T-cell (primary cell): ENCODE measurements at regions not wholly inside any gene's neighbourhood (a gene's known extent, or its start where the extent isn't known, plus 50 kb on each side); places are given as distances from the start of the nearest gene placed in this dataset.
"Not testable (repeated sequence)": the region's sequence is repeated elsewhere in the genome, so short reads cannot be mapped to it uniquely, and the experiment has no call there.

Experiments
- ATAC-seq, 4 experiments: fragments of 200-7000 bp in 3 of 4; fragments of 150-1000 bp in 1 of 4; cut with Tn5 transposase; replicated peaks in 1 of 4; 1 replicate in 3 of 4; 2 replicates in 1 of 4; pipeline ENCODE4 v1.10.0; 2021; ENCODE audit warnings: moderate library complexity in 3 of 4, mild to moderate bottlenecking in 2 of 4, moderate number of reproducible peaks in 1 of 4
- CTCF ChIA-PET, 2 donors: fragments of 300-600 bp; sonication (Branson Sonifier 250); formaldehyde crosslinking; loops; one replicate each; lab custom pipeline; 2022; ENCODE audit warnings: antibody characterized with exemption in 2 of 2; lab: Charles Lee
- POLR2A ChIA-PET, 2 donors: fragments of 300-600 bp; sonication (Branson Sonifier 250); formaldehyde crosslinking; loops; one replicate each; lab custom pipeline; 2022; ENCODE audit warnings: antibody characterized with exemption in 2 of 2; lab: Charles Lee
- DNase-seq, 35 experiments: peaks; one replicate each; pipeline versions ENCODE4 v3.0.0 to v3.0.0-alpha.2; 2013 to 2023
- H3K27ac ChIP-seq: one replicate; pipeline ENCODE4 v1.5.1; 2013; ENCODE audit warnings: low read length
- H3K27me3 ChIP-seq, 2 experiments: replicated peaks in 1 of 2; 1 replicate in 1 of 2; 2 replicates in 1 of 2; pipeline versions ENCODE4 v1.6.1 to v1.7.0; 2013; ENCODE audit warnings: low read length in 1 of 2, mixed read lengths in 1 of 2; ENCODE audit not compliant: control insufficient read depth in 2 of 2, insufficient read depth in 2 of 2; ENCODE audit errors: extremely low read depth in 1 of 2
- H3K36me3 ChIP-seq, 2 donors: 1 replicate in 1 of 2; 2 replicates in 1 of 2; pipeline versions ENCODE4 v1.6.1 to v1.7.0; 2013; ENCODE audit warnings: low read length in 1 of 2; ENCODE audit not compliant: control insufficient read depth in 2 of 2, insufficient read depth in 1 of 2; ENCODE audit errors: extremely low read depth in 1 of 2
- H3K4me1 ChIP-seq, 2 experiments: 1 replicate in 1 of 2; 2 replicates in 1 of 2; pipeline versions ENCODE4 v1.6.1 to v1.7.0; 2013; ENCODE audit warnings: low read length in 2 of 2, mixed read lengths in 1 of 2; ENCODE audit not compliant: insufficient read depth in 2 of 2, control insufficient read depth in 1 of 2; ENCODE audit errors: extremely low read depth in 1 of 2
- H3K4me3 ChIP-seq, 2 donors: 1 replicate in 1 of 2; 2 replicates in 1 of 2; pipeline versions ENCODE4 v1.5.1 to v1.7.0; 2013; ENCODE audit warnings: mild to moderate bottlenecking in 2 of 2, low read length in 1 of 2, moderate library complexity in 1 of 2; ENCODE audit not compliant: control insufficient read depth in 1 of 2; ENCODE audit errors: extremely low read depth in 1 of 2
- H3K9me3 ChIP-seq: 2 replicates; pipeline ENCODE4 v1.7.0; 2013
- H3K27ac Mint-ChIP-seq, 2 donors: one replicate each; pipeline ENCODE4 v1.8.0; 2020 to 2021; ENCODE audit warnings: mild to moderate bottlenecking in 2 of 2, mixed read lengths in 2 of 2
- H3K27me3 Mint-ChIP-seq, 2 donors: one replicate each; pipeline ENCODE4 v1.8.0; 2021 to 2022; ENCODE audit warnings: mixed read lengths in 2 of 2
- H3K36me3 Mint-ChIP-seq: one replicate; pipeline ENCODE4 v1.8.0; 2021; ENCODE audit warnings: mixed read lengths
- H3K4me1 Mint-ChIP-seq, 3 donors: one replicate each; pipeline ENCODE4 v1.8.0; 2020 to 2022; ENCODE audit warnings: mixed read lengths in 3 of 3, mild to moderate bottlenecking in 1 of 3
- H3K4me3 Mint-ChIP-seq, 3 donors: one replicate each; pipeline ENCODE4 v1.8.0; 2020 to 2022; ENCODE audit warnings: mild to moderate bottlenecking in 3 of 3, mixed read lengths in 3 of 3, moderate library complexity in 3 of 3
- H3K9me3 Mint-ChIP-seq, 3 donors: one replicate each; pipeline ENCODE4 v1.8.0; 2020 to 2022; ENCODE audit warnings: mixed read lengths in 3 of 3
- WGBS: methylation state at CpG from one replicate; pipeline ENCODE4 v1.1.5; 2013; ENCODE audit warnings: missing lambda C conversion rate; ENCODE audit not compliant: insufficient coverage; 5-methylcytosine and 5-hydroxymethylcytosine counted together

DNA sequence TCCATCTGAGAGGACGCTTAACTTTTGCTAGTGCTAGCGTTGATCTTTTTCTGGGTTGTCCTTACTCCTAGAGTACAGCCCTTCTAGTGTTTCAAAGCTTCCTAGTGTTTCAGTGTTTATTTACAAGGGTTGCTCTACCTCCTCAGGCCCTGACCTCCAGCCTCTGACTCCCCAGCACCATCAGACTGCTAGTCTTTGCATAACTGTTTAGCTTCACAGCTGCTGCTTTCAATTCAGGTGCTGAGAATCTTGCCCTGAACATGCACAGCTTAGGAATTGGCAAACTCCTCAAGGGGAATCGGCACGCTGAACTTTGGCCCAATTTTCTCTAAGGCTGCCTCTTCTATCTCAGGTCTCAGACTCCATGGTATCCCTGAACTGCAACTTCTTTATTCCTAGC is 52.9 kb downstream of the OR52B4 start:
- DNase-seq, H3K27ac Mint-ChIP-seq, H3K36me3 Mint-ChIP-seq, ATAC-seq, H3K27me3 ChIP-seq, H3K9me3 Mint-ChIP-seq, H3K4me3 ChIP-seq, CTCF ChIA-PET, H3K36me3 ChIP-seq, H3K4me1 Mint-ChIP-seq, H3K4me3 Mint-ChIP-seq, POLR2A ChIA-PET, H3K4me1 ChIP-seq, H3K9me3 ChIP-seq, H3K27ac ChIP-seq: not testable (repeated sequence)
- peaks cover 2 to 10% of the 10 kb centered on the region in 2 donors for H3K27me3 Mint-ChIP-seq
- WGBS = 100% methylated on average over 2 of the region's 4 CpGs

DNA sequence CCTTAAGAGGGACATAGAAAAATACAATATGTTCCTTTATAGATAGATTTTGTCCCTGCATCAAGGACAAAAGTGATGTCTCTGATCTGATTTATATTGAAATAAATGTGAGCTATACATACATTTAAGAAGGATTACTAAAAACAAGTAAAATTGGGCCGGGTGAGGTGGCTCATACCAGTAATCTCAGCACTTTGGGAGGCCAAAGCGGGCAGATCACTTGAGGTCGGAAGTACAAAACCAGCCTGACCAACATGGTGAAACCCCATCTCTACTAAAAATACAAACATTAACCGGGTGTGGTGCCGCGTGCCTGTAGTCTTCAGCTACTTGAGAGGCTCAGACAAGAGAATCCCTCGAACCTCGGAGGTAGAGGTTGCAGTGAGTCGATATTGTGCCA is 91.0 kb downstream of the OR52B4 start:
- DNase-seq, H3K27me3 ChIP-seq, H3K36me3 Mint-ChIP-seq, ATAC-seq, CTCF ChIA-PET, H3K36me3 ChIP-seq, POLR2A ChIA-PET, H3K9me3 Mint-ChIP-seq, H3K4me1 Mint-ChIP-seq, H3K9me3 ChIP-seq, H3K27ac ChIP-seq, H3K27ac Mint-ChIP-seq, H3K4me3 Mint-ChIP-seq, H3K4me1 ChIP-seq, H3K27me3 Mint-ChIP-seq, H3K4me3 ChIP-seq: not testable (repeated sequence)
- WGBS = no CpG with 5 or more reads among the region's 9 CpGs

DNA sequence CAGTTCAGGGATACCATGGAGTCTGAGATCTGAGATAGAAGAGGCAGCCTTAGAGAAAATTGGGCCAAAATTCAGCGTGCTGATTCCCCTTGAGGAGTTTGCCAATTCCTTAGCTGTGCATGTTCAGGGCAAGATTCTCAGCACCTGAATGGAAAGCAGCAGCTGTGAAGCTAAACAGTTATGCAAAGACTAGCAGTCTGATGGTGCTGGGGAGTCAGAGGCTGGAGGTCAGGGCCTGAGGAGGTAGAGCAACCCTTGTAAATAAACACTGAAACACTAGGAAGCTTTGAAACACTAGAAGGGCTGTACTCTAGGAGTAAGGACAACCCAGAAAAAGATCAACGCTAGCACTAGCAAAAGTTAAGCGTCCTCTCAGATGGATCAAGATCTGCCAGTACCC is 117.1 kb downstream of the OR52B4 start:
- H3K27ac Mint-ChIP-seq, H3K4me1 Mint-ChIP-seq, H3K4me3 ChIP-seq, CTCF ChIA-PET, DNase-seq, H3K4me1 ChIP-seq, H3K9me3 ChIP-seq, H3K9me3 Mint-ChIP-seq, H3K36me3 Mint-ChIP-seq, H3K27me3 ChIP-seq, H3K4me3 Mint-ChIP-seq, H3K27me3 Mint-ChIP-seq, H3K27ac ChIP-seq, H3K36me3 ChIP-seq, POLR2A ChIA-PET, ATAC-seq: not testable (repeated sequence)
- 75% methylated on average over 1 of the region's 3 CpGs for WGBS

DNA sequence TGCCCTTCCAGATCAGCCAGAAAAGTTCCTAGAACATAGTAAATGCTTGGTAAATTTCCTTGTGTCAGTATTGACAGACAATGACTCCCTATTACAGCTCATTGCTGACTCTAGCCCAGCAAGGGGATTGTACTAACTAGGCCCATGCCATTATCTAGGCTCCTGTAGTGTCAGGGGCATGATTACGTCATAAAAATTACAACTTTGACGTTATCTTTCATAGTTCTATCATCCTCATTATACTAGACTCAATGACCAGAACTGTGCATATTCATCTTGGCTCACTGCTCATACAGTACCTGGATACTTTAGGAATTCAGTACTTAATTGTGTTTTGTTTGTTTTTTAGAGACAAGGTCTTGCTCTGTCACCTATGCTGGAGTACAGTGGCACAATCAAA is 118.7 kb downstream of the OR52B4 start:
- H3K4me3 ChIP-seq, H3K27ac ChIP-seq, H3K9me3 Mint-ChIP-seq, POLR2A ChIA-PET, DNase-seq, H3K27ac Mint-ChIP-seq, H3K36me3 Mint-ChIP-seq, H3K4me1 ChIP-seq, CTCF ChIA-PET, ATAC-seq, H3K27me3 ChIP-seq, H3K4me3 Mint-ChIP-seq, H3K27me3 Mint-ChIP-seq, H3K9me3 ChIP-seq, H3K4me1 Mint-ChIP-seq, H3K36me3 ChIP-seq: not testable (repeated sequence)
- no CpG with 5 or more reads among the region's 2 CpGs for WGBS

DNA sequence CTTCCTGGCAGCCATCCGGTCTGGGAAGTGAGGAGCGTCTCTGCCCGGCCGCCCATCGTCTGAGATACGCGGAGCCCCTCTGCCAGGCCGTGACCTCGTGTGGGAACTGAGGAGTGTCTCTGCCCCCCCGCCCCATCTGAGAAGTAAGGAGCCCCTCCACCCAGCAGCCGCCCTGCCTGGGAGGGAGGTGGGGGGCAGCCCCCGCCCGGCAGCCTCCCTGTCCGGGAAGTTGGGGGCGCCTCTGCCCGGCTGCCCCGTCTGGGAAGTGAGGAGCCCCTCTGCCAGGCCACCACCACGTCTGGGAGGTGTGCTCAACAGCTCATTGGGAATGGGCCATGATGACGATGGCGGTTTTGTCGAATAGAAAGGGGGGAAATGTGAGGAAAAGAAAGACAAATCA is 130.4 kb downstream of the OR52B4 start:
- H3K4me3 ChIP-seq, H3K36me3 Mint-ChIP-seq, ATAC-seq, CTCF ChIA-PET, H3K27ac ChIP-seq, DNase-seq, H3K36me3 ChIP-seq, POLR2A ChIA-PET, H3K9me3 Mint-ChIP-seq, H3K4me1 Mint-ChIP-seq, H3K9me3 ChIP-seq, H3K27ac Mint-ChIP-seq, H3K27me3 ChIP-seq, H3K4me3 Mint-ChIP-seq, H3K4me1 ChIP-seq: not testable (repeated sequence)
- WGBS = 82% methylated on average over 15 of the region's 21 CpGs
- H3K27me3 Mint-ChIP-seq = peaks cover 15 to 17% of the 10 kb centered on the region in 2 donors

DNA sequence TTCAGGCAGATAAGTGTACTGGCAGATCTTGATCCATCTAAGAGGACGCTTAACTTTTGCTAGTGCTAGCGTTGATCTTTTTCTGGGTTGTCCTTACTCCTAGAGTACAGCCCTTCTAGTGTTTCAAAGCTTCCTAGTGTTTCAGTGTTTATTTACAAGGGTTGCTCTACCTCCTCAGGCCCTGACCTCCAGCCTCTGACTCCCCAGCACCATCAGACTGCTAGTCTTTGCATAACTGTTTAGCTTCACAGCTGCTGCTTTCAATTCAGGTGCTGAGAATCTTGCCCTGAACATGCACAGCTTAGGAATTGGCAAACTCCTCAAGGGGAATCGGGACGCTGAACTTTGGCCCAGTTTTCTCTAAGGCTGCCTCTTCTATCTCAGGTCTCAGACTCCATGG is 124.3 kb downstream of the RRM1 start:
- H3K27ac ChIP-seq, H3K36me3 Mint-ChIP-seq, ATAC-seq, H3K4me3 Mint-ChIP-seq, H3K4me1 ChIP-seq, H3K27ac Mint-ChIP-seq, H3K9me3 Mint-ChIP-seq, POLR2A ChIA-PET, CTCF ChIA-PET, H3K27me3 ChIP-seq, DNase-seq, H3K9me3 ChIP-seq, H3K4me3 ChIP-seq, H3K4me1 Mint-ChIP-seq, H3K36me3 ChIP-seq: not testable (repeated sequence)
- peaks cover 11 to 16% of the 10 kb centered on the region in 2 donors for H3K27me3 Mint-ChIP-seq
- WGBS = no CpG with 5 or more reads among the region's 4 CpGs

DNA sequence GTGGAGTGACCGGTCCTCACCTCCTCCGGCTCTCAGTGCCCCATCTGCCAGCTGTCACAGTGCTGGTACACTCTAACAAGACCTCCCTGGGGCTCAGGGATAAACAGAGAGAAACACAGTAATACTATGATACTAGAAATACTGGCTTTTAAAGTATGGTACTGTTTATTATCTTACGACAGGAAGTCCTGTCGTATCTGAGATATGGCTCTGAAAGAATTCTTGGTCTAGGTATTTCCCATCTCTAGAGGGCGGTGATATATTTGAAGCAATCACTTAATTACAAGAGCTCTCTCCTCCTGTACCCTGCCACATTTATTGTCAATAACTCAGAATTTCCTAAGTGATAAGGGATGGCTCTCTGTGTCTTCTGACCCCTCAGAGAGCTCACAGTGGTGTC is 119.1 kb downstream of the RRM1 start:
- H3K9me3 Mint-ChIP-seq = no peaks in the 10 kb centered on the region
- Histone ChIP-seq H3K27ac (no peak overlapping the region), H3K4me3 (no peak overlapping the region), H3K27me3 (peaks cover 6 to 11% of the 10 kb centered on the region in 2 experiments), H3K36me3 (no peaks in the 10 kb centered on the region), H3K4me1 (no peaks in the 10 kb centered on the region), H3K9me3 (no peaks in the 10 kb centered on the region)
- ChIA-PET POLR2A (no interaction called here), CTCF (no interaction called here)
- H3K27ac Mint-ChIP-seq = peak overlapping the region in 1 of 2 donors; percentile 24
- 90% methylated on average over 2 of the region's 5 CpGs for WGBS
- H3K4me1 Mint-ChIP-seq = no peaks in the 10 kb centered on the region
- ATAC-seq (no peak), DNase-seq (no peak)
- H3K4me3 Mint-ChIP-seq = no peak overlapping the region
- peaks cover 20 to 26% of the 10 kb centered on the region in 2 donors for H3K27me3 Mint-ChIP-seq
- no peaks in the 10 kb centered on the region for H3K36me3 Mint-ChIP-seq
